ENCODE measurements at regions not wholly inside any gene's neighbourhood (a gene's known extent, or its start where the extent isn't known, plus 50 kb on each side); places are given as distances from the start of the nearest gene placed in this dataset.

DNA sequence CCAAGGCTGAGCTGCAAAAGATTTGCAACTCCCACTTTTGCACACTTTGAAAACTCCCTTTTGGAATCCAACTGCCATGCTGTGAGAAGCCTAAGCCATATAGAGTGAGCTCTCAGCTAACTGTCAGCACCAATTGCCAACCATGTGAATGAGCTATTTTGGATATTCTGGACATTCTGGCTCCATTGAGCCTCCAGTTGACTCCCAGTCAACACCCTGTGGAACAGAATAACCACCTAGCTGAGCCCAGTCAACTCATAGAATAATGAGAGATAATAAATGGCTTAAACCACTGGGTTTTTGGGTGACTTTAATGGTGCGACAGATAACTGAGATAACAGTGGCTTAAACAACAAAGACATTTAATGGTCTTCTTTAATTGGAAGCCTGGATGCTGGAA, 210.1 kb downstream of the SUDS3 start:
- no peak for DNase-seq (ENCODE audit: low read depth, low spot score)
- in situ Hi-C loops (cut with HindIII; ENCODE audit: low sequenced_read_pairs), result no loop called here
- H3K4me3 ChIP-seq (ENCODE audit: low read depth, low read length), result no peak overlapping the region
- TF ChIP-seq, protein P1, sequence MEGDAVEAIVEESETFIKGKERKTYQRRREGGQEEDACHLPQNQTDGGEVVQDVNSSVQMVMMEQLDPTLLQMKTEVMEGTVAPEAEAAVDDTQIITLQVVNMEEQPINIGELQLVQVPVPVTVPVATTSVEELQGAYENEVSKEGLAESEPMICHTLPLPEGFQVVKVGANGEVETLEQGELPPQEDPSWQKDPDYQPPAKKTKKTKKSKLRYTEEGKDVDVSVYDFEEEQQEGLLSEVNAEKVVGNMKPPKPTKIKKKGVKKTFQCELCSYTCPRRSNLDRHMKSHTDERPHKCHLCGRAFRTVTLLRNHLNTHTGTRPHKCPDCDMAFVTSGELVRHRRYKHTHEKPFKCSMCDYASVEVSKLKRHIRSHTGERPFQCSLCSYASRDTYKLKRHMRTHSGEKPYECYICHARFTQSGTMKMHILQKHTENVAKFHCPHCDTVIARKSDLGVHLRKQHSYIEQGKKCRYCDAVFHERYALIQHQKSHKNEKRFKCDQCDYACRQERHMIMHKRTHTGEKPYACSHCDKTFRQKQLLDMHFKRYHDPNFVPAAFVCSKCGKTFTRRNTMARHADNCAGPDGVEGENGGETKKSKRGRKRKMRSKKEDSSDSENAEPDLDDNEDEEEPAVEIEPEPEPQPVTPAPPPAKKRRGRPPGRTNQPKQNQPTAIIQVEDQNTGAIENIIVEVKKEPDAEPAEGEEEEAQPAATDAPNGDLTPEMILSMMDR (IDR thresholded peaks at IDR 0.05; ENCODE audit: low read depth, low read length), result no peak

DNA sequence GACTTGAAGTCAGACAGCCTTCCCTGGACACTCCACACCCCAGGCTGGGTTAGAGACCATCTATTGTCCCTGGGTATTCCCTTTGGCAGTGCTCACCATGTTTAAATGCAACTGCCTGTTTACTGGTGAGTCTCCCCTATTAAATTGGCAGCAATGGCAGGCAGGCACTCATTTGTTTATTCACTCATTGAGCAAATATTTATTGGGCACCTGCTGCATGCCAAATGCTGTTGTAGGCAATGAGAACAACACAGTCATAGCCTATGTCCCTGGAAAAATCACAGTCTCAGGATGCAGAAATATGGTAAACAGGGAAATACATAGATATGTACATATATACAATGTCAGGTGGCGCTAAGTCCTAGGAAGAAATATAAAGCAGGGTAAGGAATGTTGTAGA, 212.8 kb downstream of the SUDS3 start:
- DNase-seq (ENCODE audit: low read depth, low spot score), result no peak
- in situ Hi-C loops (cut with HindIII; ENCODE audit: low sequenced_read_pairs), result no loop called here
- TF ChIP-seq, protein P1 (IDR thresholded peaks at IDR 0.05; ENCODE audit: low read depth, low read length), result no peak
- no peak overlapping the region for H3K4me3 ChIP-seq (ENCODE audit: low read depth, low read length)

DNA sequence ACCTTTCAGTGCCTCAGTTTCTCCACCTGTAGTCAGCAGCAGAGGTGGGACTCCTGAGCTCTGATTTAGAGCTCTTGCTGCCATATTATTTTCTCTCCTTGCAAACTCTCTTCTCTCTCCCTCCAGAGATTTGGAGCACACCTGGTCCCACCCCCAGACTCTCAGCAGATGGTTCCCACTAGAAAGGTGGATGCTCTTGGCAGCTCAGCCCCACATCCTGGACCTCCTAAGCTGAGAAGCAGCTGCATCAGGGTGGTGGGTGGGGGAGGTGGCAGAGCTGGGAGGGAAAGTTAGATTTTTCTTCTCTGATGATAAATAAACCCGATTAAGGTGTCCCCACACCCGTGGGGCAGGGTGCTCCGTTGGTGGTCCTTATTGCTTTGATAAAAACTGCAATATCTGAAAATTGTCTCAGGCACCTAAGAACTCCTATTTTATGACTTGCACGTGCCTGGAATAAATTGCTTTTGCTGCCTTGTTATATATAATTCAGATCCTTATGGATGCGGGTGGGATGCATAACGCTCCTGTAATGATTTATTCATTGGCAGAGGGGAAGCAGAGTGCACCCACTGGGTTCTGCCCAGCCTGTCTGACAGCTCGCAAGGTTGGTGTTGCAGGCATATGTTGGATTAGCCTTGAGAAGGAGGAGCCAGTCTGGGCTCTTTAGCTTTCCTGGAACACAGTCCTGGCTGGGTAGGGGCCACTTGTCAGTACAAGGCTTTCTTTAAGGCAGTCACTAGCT, 214.2 kb downstream of the SUDS3 start:
- TF ChIP-seq, protein P1 (IDR thresholded peaks at IDR 0.05; ENCODE audit: low read depth, low read length), result no peak
- in situ Hi-C loops (cut with HindIII; ENCODE audit: low sequenced_read_pairs), result no loop called here
- DNase-seq (ENCODE audit: low read depth, low spot score), result no peak
- H3K4me3 ChIP-seq (ENCODE audit: low read depth, low read length), result no peak overlapping the region

DNA sequence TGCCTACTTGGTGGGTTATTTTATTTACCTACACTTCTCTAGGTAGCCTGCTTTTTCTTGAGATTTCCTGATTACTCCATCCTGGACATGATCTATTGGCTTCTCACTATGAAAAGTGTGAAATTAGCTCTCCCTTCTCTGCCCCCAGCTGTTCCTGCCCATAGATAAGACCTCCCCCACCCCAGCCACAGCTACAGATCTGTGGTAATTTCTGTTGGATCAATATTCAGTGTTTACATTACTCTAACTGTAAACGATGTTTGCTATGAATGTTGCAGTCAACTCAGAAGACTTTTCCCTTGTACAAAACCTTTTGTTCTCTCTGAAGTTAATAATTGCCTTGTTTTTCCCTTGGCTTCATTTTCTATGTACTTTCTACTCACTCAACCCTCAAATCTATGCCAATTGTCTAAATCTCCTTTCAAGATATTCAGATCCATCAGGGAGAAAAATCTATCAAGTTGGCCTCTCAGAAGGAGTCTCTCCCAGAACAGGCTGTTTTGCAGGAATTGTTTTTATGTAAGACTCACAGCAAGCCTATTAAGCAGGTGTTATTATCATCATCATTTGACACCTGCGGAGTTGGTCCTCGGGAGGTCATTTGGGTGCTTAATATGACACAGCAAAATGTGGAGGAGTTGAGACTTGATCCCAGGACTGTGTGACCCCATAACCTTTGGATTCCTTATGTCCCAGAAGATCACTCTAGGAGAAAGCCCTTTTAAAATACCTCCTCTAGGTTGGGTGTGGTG, 227.4 kb downstream of the SUDS3 start:
- in situ Hi-C loops (cut with HindIII; ENCODE audit: low sequenced_read_pairs), result no loop called here
- TF ChIP-seq, protein P1 (IDR thresholded peaks at IDR 0.05; ENCODE audit: low read depth, low read length), result no peak
- no peak for DNase-seq (ENCODE audit: low read depth, low spot score)
- H3K4me3 ChIP-seq (ENCODE audit: low read depth, low read length), result no peak overlapping the region

DNA sequence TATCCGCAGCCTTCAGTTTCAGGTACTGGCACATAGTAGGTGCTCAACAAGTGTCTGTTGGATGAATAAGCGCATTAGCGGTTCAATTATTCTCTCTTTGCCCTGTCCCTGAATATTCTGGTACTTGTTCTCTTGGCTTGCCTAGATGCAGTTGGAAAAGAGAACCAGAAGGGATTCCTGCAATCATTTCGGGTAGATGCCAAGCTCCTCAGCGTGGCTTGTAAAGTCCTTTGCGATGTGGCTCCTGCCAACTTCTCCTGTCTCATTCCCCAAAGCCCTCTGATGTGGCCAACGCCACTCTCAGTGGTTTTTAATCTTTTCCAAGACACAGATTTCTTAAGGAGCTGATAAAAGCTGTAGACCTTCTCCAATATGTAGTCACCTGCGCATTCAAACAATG, 230.3 kb downstream of the SUDS3 start:
- in situ Hi-C loops (cut with HindIII; ENCODE audit: low sequenced_read_pairs), result no loop called here
- no peak for DNase-seq (ENCODE audit: low read depth, low spot score)
- H3K4me3 ChIP-seq (ENCODE audit: low read depth, low read length), result no peak overlapping the region
- TF ChIP-seq, protein P1 (IDR thresholded peaks at IDR 0.05; ENCODE audit: low read depth, low read length), result no peak

DNA sequence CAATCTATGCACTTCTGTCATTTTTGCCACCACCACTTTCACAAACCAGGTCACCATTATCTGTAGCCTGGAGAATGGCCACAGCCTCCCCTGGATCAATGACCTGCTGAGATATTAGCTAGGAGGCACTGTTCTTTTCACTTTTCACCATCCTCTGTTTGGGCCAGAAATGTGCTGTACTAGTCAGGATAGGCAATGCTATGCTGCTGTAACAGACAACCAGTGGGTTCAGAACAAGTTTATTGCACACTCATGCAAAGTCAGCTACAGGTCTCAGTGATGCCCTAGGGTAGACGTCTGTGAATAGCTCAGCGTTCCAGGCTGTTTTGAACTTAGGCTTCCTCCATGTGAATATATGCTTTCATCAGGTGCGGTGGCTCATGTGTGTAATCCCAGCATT, 231.5 kb downstream of the SUDS3 start:
- in situ Hi-C loops (cut with HindIII; ENCODE audit: low sequenced_read_pairs), result no loop called here
- no peak overlapping the region for H3K4me3 ChIP-seq (ENCODE audit: low read depth, low read length)
- TF ChIP-seq, protein P1 (IDR thresholded peaks at IDR 0.05; ENCODE audit: low read depth, low read length), result no peak
- DNase-seq (ENCODE audit: low read depth, low spot score), result no peak

Data from astrocyte of the spinal cord (primary cell).